ENCODE measurements at regions not wholly inside any gene's neighbourhood (a gene's known extent, or its start where the extent isn't known, plus 50 kb on each side); places are given as distances from the start of the nearest gene placed in this dataset.
"Not testable (repeated sequence)": the region's sequence is repeated elsewhere in the genome, so short reads cannot be mapped to it uniquely, and the experiment has no call there.

DNA sequence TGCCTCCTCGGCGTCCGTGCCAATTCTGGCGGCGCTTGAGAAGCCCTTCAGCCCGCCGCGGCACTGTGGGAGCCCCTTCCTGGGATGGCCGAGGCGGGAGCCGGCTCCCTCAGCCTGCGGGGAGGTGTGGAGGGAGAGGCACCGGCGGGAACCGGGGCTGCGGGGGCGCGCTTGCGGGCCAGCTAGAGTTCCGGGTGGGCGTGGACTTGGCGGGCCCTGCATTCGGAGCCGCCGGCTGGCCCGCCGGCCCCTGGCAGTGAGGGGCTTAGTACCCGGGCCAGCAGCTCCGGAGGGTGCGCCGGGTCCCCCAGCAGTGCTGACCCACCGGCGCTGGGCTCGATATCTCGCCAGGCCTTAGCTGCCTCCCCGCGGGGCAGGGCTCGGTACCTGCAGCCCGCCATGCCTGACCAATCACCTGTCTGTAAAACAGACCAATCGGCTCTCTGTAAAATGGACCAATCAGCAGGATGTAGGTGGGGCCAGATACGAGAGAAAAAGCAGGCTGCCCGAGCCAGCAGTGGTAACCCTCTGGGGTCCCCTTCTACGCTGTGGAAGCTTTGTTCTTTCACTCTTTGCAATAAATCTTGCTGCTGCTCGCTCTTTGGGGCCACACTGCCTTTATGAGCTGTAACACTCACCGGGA lies 76.9 kb upstream of the TCF4 start:
- TF ChIP-seq, protein P1, sequence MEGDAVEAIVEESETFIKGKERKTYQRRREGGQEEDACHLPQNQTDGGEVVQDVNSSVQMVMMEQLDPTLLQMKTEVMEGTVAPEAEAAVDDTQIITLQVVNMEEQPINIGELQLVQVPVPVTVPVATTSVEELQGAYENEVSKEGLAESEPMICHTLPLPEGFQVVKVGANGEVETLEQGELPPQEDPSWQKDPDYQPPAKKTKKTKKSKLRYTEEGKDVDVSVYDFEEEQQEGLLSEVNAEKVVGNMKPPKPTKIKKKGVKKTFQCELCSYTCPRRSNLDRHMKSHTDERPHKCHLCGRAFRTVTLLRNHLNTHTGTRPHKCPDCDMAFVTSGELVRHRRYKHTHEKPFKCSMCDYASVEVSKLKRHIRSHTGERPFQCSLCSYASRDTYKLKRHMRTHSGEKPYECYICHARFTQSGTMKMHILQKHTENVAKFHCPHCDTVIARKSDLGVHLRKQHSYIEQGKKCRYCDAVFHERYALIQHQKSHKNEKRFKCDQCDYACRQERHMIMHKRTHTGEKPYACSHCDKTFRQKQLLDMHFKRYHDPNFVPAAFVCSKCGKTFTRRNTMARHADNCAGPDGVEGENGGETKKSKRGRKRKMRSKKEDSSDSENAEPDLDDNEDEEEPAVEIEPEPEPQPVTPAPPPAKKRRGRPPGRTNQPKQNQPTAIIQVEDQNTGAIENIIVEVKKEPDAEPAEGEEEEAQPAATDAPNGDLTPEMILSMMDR (IDR thresholded peaks at IDR 0.05), result not testable (repeated sequence)
- TF ChIP-seq POLR2A (IDR thresholded peaks at IDR 0.05), result not testable (repeated sequence)
